H1 (cell line): ENCODE measurements at regions not wholly inside any gene's neighbourhood (a gene's known extent, or its start where the extent isn't known, plus 50 kb on each side); places are given as distances from the start of the nearest gene placed in this dataset.
"Not testable (repeated sequence)": the region's sequence is repeated elsewhere in the genome, so short reads cannot be mapped to it uniquely, and the experiment has no call there.

Experiments used
- CTCF ChIA-PET: fragments of 300-600 bp; sonication (Branson Sonifier 250); formaldehyde crosslinking; loops from one replicate; lab custom pipeline; 2021; ENCODE audit not compliant: partially characterized antibody; lab: Charles Lee
- POLR2A ChIA-PET: fragments of 300-600 bp; sonication (Branson Sonifier 250); formaldehyde crosslinking; loops from one replicate; lab custom pipeline; 2021; ENCODE audit warnings: inconsistent platforms; ENCODE audit not compliant: partially characterized antibody; lab: Charles Lee
- DNase-seq, 2 experiments: peaks; one replicate each; pipeline versions ENCODE4 v3.0.0 to v3.0.0-alpha.2; 2010 to 2022; ENCODE audit warnings: low spot score in 2 of 2, low read depth in 1 of 2, mixed read lengths in 1 of 2
- FAIRE-seq: peaks from 2 replicates; lab custom pipeline; 2011; peaks lifted over from hg19 to GRCh38; lab: Jason Lieb, UNC
- H2AFZ ChIP-seq: 2 replicates; pipeline ENCODE4 v1.8.1; 2012; ENCODE audit warnings: low read length, inconsistent platforms
- H2AK5ac ChIP-seq: 2 replicates; pipeline ENCODE4 v1.6.1; 2013; ENCODE audit warnings: low read depth, low read length
- H2BK120ac ChIP-seq: replicated peaks from 2 replicates; pipeline ENCODE3; 2013; ENCODE audit warnings: low read depth, low read length, inconsistent platforms
- H2BK12ac ChIP-seq: 2 replicates; pipeline ENCODE4 v1.6.1; 2013; ENCODE audit warnings: low read depth, low read length
- H2BK15ac ChIP-seq: 2 replicates; pipeline ENCODE4 v1.6.1; 2013; ENCODE audit warnings: low read length
- H2BK20ac ChIP-seq: 2 replicates; pipeline ENCODE4 v1.6.1; 2013; ENCODE audit warnings: low read length
- H2BK5ac ChIP-seq: 2 replicates; pipeline ENCODE4 v1.6.1; 2013; ENCODE audit warnings: low read depth, low read length
- H3K14ac ChIP-seq: 2 replicates; pipeline ENCODE4 v1.6.1; 2013; ENCODE audit warnings: inconsistent platforms; ENCODE audit not compliant: insufficient read length
- H3K18ac ChIP-seq: 2 replicates; pipeline ENCODE4 v1.6.1; 2013; ENCODE audit warnings: low read length; ENCODE audit errors: extremely low read depth
- H3K23ac ChIP-seq: 2 replicates; pipeline ENCODE4 v1.6.1; 2013; ENCODE audit warnings: inconsistent platforms; ENCODE audit not compliant: insufficient read length
- H3K23me2 ChIP-seq: 2 replicates; pipeline ENCODE4 v1.6.1; 2013; ENCODE audit warnings: low read depth, low read length
- H3K27ac ChIP-seq: 2 replicates; pipeline ENCODE4 v1.6.1; 2011; ENCODE audit warnings: low read depth, low read length, inconsistent platforms
- H3K27me3 ChIP-seq, 4 experiments: replicated peaks in 1 of 4; 1 replicate in 1 of 4; 2 replicates in 3 of 4; pipeline versions ENCODE4 v1.6.1 to v1.8.1; 2011 to 2013; ENCODE audit warnings: low read length in 3 of 4, mild to moderate bottlenecking in 3 of 4, inconsistent platforms in 2 of 4, mixed read lengths in 2 of 4, moderate library complexity in 1 of 4; ENCODE audit not compliant: control insufficient read depth in 3 of 4, insufficient read depth in 3 of 4; ENCODE audit errors: extremely low read depth in 1 of 4
- H3K36me3 ChIP-seq, 4 experiments: 2 replicates each; pipeline versions ENCODE4 v1.6.1 to v1.8.1; 2011 to 2013; ENCODE audit warnings: mild to moderate bottlenecking in 4 of 4, low read length in 3 of 4, moderate library complexity in 2 of 4, control low read depth in 1 of 4, inconsistent platforms in 1 of 4; ENCODE audit not compliant: insufficient read depth in 4 of 4, control insufficient read depth in 2 of 4
- H3K4ac ChIP-seq: replicated peaks from 2 replicates; pipeline ENCODE3; 2013; ENCODE audit warnings: low read length, low read depth, mixed read lengths, inconsistent platforms; ENCODE audit not compliant: insufficient read length
- H3K4me1 ChIP-seq, 4 experiments: replicated peaks in 1 of 4; 1 replicate in 1 of 4; 2 replicates in 3 of 4; pipeline versions ENCODE4 v1.6.1 to v1.8.1; 2011 to 2013; ENCODE audit warnings: low read length in 3 of 4, inconsistent platforms in 2 of 4, mixed read lengths in 1 of 4; ENCODE audit not compliant: insufficient read depth in 4 of 4, control insufficient read depth in 3 of 4
- H3K4me2 ChIP-seq, 2 experiments: 2 replicates each; pipeline versions ENCODE4 v1.6.1 to v1.8.1; 2011 to 2013; ENCODE audit warnings: low read depth in 2 of 2, low read length in 2 of 2, control low read depth in 1 of 2, inconsistent platforms in 1 of 2, mild to moderate bottlenecking in 1 of 2; ENCODE audit not compliant: insufficient read depth in 1 of 2
- H3K4me3 ChIP-seq, 4 experiments: fragments of 200-600, 300-600 bp in 1 of 4; sonication (generic), shearing (Covaris generic), sonication (Bioruptor Twin) in 1 of 4; 2 replicates each; pipeline versions ENCODE4 v1.5.1 to v1.8.1; 2011 to 2016; ENCODE audit warnings: low read length in 4 of 4, low read depth in 3 of 4, control low read depth in 2 of 4, inconsistent platforms in 2 of 4, mild to moderate bottlenecking in 2 of 4, mixed read lengths in 1 of 4, moderate library complexity in 1 of 4; ENCODE audit not compliant: insufficient read depth in 2 of 4; ENCODE audit errors: extremely low read depth in 1 of 4
- H3K56ac ChIP-seq: replicated peaks from 2 replicates; pipeline ENCODE3; 2013; ENCODE audit warnings: low read depth, mild to moderate bottlenecking, mixed read lengths, low read length, inconsistent platforms; ENCODE audit not compliant: insufficient read length
- H3K79me1 ChIP-seq: 2 replicates; pipeline ENCODE4 v1.6.1; 2013; ENCODE audit warnings: low read depth, low read length, control low read depth
- H3K79me2 ChIP-seq, 2 experiments: 2 replicates each; pipeline versions ENCODE4 v1.6.1 to v1.8.1; 2012 to 2013; ENCODE audit warnings: low read length in 2 of 2, mild to moderate bottlenecking in 2 of 2, inconsistent platforms in 1 of 2; ENCODE audit not compliant: insufficient read depth in 2 of 2, control insufficient read depth in 1 of 2
- H3K9ac ChIP-seq, 4 experiments: replicated peaks in 1 of 4; 1 replicate in 1 of 4; 2 replicates in 3 of 4; pipeline versions ENCODE4 v1.6.1 to v1.8.1; 2011 to 2013; ENCODE audit warnings: low read depth in 3 of 4, low read length in 3 of 4, control low read depth in 2 of 4, mild to moderate bottlenecking in 2 of 4, moderate library complexity in 2 of 4, inconsistent platforms in 1 of 4; ENCODE audit errors: extremely low read depth in 1 of 4
- H3K9me3 ChIP-seq, 2 experiments: 2 replicates each; pipeline versions ENCODE4 v1.6.1 to v1.8.1; 2012 to 2013; ENCODE audit warnings: mild to moderate bottlenecking in 2 of 2, moderate library complexity in 2 of 2, control low read depth in 1 of 2, inconsistent platforms in 1 of 2, low read depth in 1 of 2, low read length in 1 of 2, mixed read lengths in 1 of 2; ENCODE audit not compliant: insufficient read depth in 2 of 2
- H4K20me1 ChIP-seq, 2 experiments: replicated peaks in 1 of 2; 2 replicates each; pipeline versions ENCODE3 to v1.8.1; 2011 to 2013; ENCODE audit warnings: inconsistent platforms in 2 of 2, low read length in 2 of 2, mild to moderate bottlenecking in 1 of 2; ENCODE audit not compliant: insufficient read depth in 2 of 2, control insufficient read depth in 1 of 2
- H4K5ac ChIP-seq: 2 replicates; pipeline ENCODE4 v1.6.1; 2013; ENCODE audit warnings: low read length, low read depth, mixed read lengths, inconsistent platforms; ENCODE audit not compliant: insufficient read length
- H4K8ac ChIP-seq: 2 replicates; pipeline ENCODE4 v1.8.0; 2013; ENCODE audit warnings: mild to moderate bottlenecking, moderate library complexity, low read length, inconsistent platforms; ENCODE audit not compliant: insufficient read depth; ENCODE audit errors: extremely low read depth
- H4K91ac ChIP-seq: replicated peaks from 2 replicates; pipeline ENCODE3; 2013; ENCODE audit warnings: low read length, mixed read lengths, inconsistent platforms; ENCODE audit not compliant: insufficient read length
- CTCF ChIP-seq, 3 experiments: IDR thresholded peaks; 1 replicate in 2 of 3; 2 replicates in 1 of 3; pipeline versions ENCODE4 v1.5.1 to v1.6.1; 2011; ENCODE audit warnings: low read length in 3 of 3, mild to moderate bottlenecking in 3 of 3, inconsistent platforms in 2 of 3, low read depth in 1 of 3, moderate library complexity in 1 of 3; ENCODE audit not compliant: insufficient read depth in 1 of 3; ENCODE audit errors: control extremely low read depth in 1 of 3
- RAD21 ChIP-seq, 2 experiments: IDR thresholded peaks in 1 of 2; conservative IDR thresholded peaks in 1 of 2; 2 replicates each; pipeline ENCODE4 v1.6.1; 2011; ENCODE audit warnings: low read depth in 2 of 2, low read length in 2 of 2, improper control_type of control experiment in 1 of 2, inconsistent platforms in 1 of 2, mild to moderate bottlenecking in 1 of 2, moderate library complexity in 1 of 2
- WGBS, 2 experiments: shearing (Covaris generic) in 1 of 2; methylation state at CpG; one replicate each; pipeline versions ENCODE4 v1.1.6 to v1.1.7; 2013 to 2015; ENCODE audit warnings: low lambda C conversion rate in 2 of 2, mixed read lengths in 2 of 2, inconsistent platforms in 1 of 2, low coverage in 1 of 2, missing lambda C conversion rate in 1 of 2; ENCODE audit not compliant: insufficient replicate concordance in 2 of 2, insufficient coverage in 1 of 2, insufficient read length in 1 of 2; ENCODE audit errors: extremely low coverage in 1 of 2, missing lambda C conversion rate in 1 of 2; 5-methylcytosine and 5-hydroxymethylcytosine counted together

- H3K14ac ChIP-seq, H2BK5ac ChIP-seq, H2BK20ac ChIP-seq, H3K27me3 ChIP-seq, H3K9me3 ChIP-seq, H3K4me2 ChIP-seq, H3K23ac ChIP-seq, H2BK12ac ChIP-seq, H3K4me3 ChIP-seq, H3K27ac ChIP-seq, H3K56ac ChIP-seq, H3K4ac ChIP-seq, H2AFZ ChIP-seq, H4K8ac ChIP-seq, H3K9ac ChIP-seq, POLR2A ChIA-PET, H3K18ac ChIP-seq, H2BK120ac ChIP-seq, DNase-seq, H3K79me1 ChIP-seq, H3K79me2 ChIP-seq, H3K36me3 ChIP-seq, H2AK5ac ChIP-seq, H4K20me1 ChIP-seq, H4K91ac ChIP-seq, FAIRE-seq, H3K23me2 ChIP-seq, H4K5ac ChIP-seq, H2BK15ac ChIP-seq, H3K4me1 ChIP-seq: not testable (repeated sequence)
- 100% methylated on average over 4 of the region's 4 CpGs; no CpG with 5 or more reads in 1 of the 2 experiments for WGBS, 2 experiments
- TF ChIP-seq CTCF (IDR thresholded peaks at IDR 0.05; ENCODE audit: control extremely low read depth in 1 of 3, insufficient read depth in 1 of 3, low read depth in 1 of 3, low read length in 3 of 3): peak in 1 of 3 experiments; percentile 26; a peak in 1 of 4 replicates
- peak; percentile 29 to 36; a peak in 3 of 4 replicates for TF ChIP-seq RAD21 (IDR thresholded peaks at IDR 0.05 in 1 of 2, conservative IDR thresholded peaks at IDR 0.05 in 1 of 2; ENCODE audit: low read depth in 2 of 2, low read length in 2 of 2)
- CTCF ChIA-PET: interaction anchor here (0.7 to 1.2 kb wide), 5 partner anchors 9 to 448 kb away, joined by 3 to 5 read pairs (median 3); no protein-coding TSS in a partner anchor
Measured at GRCh38 chr5:23800307-23800706, 292.9 kb downstream of the PRDM9 start.
